Hematopoietic multipotent progenitor cell treated with erythropoietin and hydrocortisone succinate and interleukin-3 and kit ligand, for 6 days (in vitro differentiated cells): ENCODE measurements at regions not wholly inside any gene's neighbourhood (a gene's known extent, or its start where the extent isn't known, plus 50 kb on each side); places are given as distances from the start of the nearest gene placed in this dataset.

ENCODE experiments used
- DNase-seq: peaks from one replicate; pipeline ENCODE4 v3.0.0-alpha.2; 2015

GRCh38 chr5:125717209-125717608, 706.0 kb upstream of the GRAMD2B start:
- no peak for DNase-seq

- no peak for DNase-seq
Measured at GRCh38 chr5:125719681-125720347, 703.4 kb upstream of the GRAMD2B start.

GRCh38 chr5:125720348-125720685, 702.9 kb upstream of the GRAMD2B start:
- no peak for DNase-seq

- no peak for DNase-seq
Measured at GRCh38 chr5:125720721-125721120, 702.5 kb upstream of the GRAMD2B start.

GRCh38 chr5:125722550-125722949, 700.7 kb upstream of the GRAMD2B start:
- DNase-seq: no peak

- no peak for DNase-seq
Measured at GRCh38 chr5:125725691-125726090, 697.5 kb upstream of the GRAMD2B start.

- DNase-seq: no peak
Measured at GRCh38 chr5:125743939-125744338, 679.3 kb upstream of the GRAMD2B start.

GRCh38 chr5:125746917-125747316, 676.3 kb upstream of the GRAMD2B start:
- no peak for DNase-seq

- no peak for DNase-seq
Measured at GRCh38 chr5:125750147-125750860, 672.9 kb upstream of the GRAMD2B start.

GRCh38 chr5:125750861-125751186, 672.4 kb upstream of the GRAMD2B start:
- no peak for DNase-seq

- no peak for DNase-seq
Measured at GRCh38 chr5:125756456-125756855, 666.8 kb upstream of the GRAMD2B start.

GRCh38 chr5:125766706-125767105, 656.5 kb upstream of the GRAMD2B start:
- no peak for DNase-seq

- no peak for DNase-seq
Measured at GRCh38 chr5:125775896-125776295, 647.3 kb upstream of the GRAMD2B start.

- DNase-seq: no peak
Measured at GRCh38 chr5:125776656-125777139, 646.5 kb upstream of the GRAMD2B start.

- DNase-seq: no peak
Measured at GRCh38 chr5:125778791-125779190, 644.4 kb upstream of the GRAMD2B start.

GRCh38 chr5:125785407-125785806, 637.8 kb upstream of the GRAMD2B start:
- DNase-seq: no peak

- DNase-seq: no peak
Measured at GRCh38 chr5:125786021-125786420, 637.2 kb upstream of the GRAMD2B start.

- DNase-seq: no peak
Measured at GRCh38 chr5:125793470-125793869, 629.7 kb upstream of the GRAMD2B start.

GRCh38 chr5:125794922-125795321, 628.3 kb upstream of the GRAMD2B start:
- DNase-seq: no peak

- DNase-seq: peak; percentile 49
Measured at GRCh38 chr5:125798307-125798706, 624.9 kb upstream of the GRAMD2B start.

- DNase-seq: no peak
Measured at GRCh38 chr5:125812651-125813050, 610.6 kb upstream of the GRAMD2B start.

- no peak for DNase-seq
Measured at GRCh38 chr5:125813221-125813974, 609.8 kb upstream of the GRAMD2B start.

- no peak for DNase-seq
Measured at GRCh38 chr5:125814119-125814518, 609.1 kb upstream of the GRAMD2B start.

- no peak for DNase-seq
Measured at GRCh38 chr5:125823572-125823971, 599.6 kb upstream of the GRAMD2B start.
